GM21529 (cell line): ENCODE measurements at regions not wholly inside any gene's neighbourhood (a gene's known extent, or its start where the extent isn't known, plus 50 kb on each side); places are given as distances from the start of the nearest gene placed in this dataset.
"Not testable (repeated sequence)": the region's sequence is repeated elsewhere in the genome, so short reads cannot be mapped to it uniquely, and the experiment has no call there.

Experiments
- ATAC-seq: cut with Tn5 transposase; IDR thresholded peaks from one replicate; pipeline ENCODE4 v1.9.1; 2021; ENCODE audit not compliant: unreplicated experiment

DNA sequence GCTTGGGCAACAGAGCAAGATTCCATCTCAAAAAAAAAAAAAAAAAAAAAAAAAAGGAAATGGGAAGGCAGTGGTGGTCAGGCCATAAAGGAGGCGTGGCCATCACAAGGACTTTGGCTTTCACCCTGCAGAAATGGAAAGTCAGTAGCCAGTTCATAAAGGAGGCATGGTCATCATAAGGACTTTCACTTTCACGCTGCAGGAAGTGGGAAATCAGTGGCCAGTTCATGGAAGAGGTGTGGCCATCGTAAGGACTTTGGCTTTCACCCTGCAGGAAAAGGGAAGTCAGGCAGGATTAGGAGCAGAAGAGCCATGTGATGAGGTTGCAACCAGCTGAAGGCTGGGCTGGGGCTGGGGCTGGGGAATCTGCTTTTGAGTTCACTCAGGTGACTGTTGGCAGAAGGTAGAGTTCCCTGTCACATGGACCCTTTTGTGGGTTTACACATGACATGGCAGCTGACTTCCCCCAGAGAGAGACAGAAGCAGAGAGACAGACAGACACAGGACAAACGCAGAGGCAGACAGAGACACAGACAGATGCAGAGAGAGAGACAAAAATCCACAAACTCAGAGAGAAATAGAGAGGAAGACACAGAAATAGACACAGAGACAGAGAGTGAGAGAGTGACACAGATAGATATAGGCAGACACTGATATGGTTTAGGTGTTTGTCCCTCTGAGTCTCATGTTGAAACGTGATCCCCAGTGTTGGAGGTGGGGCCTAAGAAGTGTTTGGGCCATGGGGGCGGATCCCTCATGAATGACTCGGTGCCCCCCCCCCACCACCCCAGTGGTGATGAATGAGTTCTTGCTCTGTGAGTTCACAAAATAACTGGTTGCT is 263.9 kb upstream of the KAZN start:
- no peak for ATAC-seq

DNA sequence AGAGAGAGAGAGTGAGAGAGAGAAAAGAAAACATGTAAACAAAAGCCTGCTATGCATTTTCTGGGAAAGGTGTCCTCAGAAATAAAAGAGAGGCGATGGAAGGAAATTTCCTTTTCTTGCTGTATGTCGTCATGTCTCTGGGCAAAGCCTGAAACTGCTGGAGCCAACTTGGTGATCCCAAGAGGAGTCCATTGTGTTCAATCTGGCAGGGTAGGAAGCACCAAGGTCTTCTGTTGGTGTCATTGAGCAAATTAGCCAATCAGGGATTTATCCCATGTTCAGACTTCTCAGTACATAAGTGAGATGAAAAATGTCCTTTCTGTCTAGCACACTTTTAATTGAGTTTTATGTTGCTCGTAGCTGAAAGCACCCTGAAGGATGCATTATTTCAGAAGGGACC is 260.0 kb upstream of the KAZN start:
- no peak for ATAC-seq

DNA sequence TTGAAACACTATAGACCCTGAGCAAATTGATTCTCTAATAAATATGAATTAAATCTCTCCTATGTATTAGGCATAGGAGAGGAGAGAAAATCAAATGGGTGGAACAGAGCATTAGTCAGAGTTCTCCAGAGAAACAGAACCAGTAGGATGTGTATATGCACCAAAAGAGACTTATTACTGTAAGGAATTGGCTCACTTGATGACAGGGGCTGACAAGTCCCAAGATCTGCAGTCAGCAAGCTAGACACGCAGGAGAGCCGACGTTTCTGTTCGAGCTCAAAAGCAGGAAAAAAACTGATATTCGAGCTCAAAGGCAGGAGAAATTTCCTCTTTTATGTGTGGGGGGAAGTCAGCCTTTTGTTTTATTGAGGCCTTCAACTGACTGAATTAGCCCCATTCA is 259.2 kb upstream of the KAZN start:
- no peak for ATAC-seq

DNA sequence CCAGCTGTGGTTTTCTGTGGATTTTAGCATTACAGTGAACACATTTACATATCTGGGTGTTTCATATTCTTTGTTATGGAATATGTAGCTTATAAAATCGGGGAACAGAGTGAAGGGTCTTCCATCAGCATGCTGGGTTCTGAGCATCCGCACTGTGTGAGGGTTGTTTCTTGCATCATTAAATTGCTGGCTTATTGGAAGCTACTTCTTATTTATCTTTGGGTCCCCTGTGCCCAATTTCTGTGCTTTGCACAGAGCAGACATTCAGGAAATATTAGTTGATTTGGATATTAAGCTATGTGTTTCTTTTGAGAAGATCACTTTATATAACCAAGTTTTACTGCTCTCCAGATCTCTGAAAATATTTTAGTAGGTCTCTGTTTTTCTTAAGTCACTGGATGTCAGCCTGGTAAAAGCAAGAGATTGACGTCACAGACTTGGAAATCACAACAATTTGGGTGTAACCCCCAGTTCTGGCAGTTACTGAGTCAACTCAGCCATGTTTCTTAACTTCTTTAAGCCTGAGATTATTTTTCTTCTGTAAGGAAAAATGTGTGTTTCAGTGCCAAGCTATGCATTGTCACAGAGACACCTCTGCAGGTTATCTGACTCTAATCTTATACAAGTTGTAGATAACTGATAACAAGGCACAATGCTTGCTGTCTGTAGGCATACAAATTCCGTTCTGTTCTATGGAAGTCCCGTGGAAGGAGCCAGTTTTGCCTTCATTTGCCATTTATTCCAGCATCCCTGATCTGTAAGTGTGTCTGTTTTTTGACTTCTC is 258.3 kb upstream of the KAZN start:
- no peak for ATAC-seq

DNA sequence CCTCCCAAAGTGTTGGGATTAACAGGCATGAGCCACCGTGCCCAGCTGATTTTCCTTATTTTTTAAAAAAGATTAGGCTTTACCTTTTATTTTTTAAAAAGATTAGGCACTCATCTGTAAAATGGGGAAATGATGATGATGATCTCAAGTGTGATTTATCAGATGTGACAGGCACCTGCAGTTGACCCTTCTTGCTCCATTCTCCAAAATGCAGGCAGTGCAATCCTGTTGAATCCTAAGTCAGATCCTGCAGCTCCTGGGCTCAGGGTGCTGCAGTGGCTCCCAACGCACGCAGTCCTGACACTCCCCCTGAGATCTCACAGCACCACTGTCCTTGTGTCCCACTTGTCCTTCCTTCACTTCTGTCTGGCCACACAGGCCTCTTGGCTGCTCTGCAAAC is 257.3 kb upstream of the KAZN start:
- no peak for ATAC-seq

DNA sequence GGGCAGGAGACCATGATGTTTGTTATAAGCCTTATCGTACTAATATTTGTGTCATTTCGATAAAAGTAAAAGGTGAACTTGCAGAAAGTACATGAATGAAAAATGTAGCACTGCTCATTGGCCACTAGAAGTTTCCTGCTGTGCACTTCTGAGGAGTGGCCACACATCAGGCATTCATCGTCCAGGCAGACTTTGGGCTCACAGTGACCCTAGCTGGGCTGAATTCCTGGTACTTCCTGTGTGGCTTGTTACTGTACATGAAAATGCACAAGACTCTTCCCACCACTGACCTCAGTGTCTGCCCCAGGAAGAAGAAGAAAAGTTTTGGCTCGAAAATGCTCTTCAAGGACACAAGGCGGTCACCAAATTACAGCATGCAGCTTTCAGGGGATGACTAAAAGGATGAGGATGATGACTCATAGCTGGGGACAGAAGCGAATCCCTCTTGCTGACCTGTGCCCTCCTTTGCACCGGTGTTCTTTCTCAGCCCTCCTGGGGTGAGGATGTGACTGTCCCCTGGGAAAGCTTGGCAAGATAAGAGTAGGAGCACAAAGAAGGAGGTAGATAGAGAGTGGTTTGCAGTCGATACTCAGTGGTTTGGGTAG is 252.4 kb upstream of the KAZN start:
- no peak for ATAC-seq

DNA sequence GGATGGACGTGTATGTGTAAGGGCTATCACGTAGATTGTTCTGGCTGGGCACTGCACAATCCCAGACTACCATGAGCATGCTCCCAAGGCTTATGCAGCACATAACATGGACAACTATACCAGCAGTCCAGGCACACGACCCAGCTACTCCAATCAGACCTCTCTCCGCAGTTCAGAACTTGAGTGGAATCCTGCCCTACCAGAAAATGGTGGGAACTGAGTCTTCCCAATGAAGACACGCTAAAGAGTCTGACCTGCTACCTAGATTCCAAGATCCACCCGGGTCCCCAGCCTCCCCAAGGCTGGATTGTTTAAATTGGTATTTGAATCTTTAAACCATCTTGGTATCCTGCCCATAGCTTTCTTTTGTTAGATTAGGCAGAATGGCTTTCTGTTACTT is 251.3 kb upstream of the KAZN start:
- no peak for ATAC-seq

DNA sequence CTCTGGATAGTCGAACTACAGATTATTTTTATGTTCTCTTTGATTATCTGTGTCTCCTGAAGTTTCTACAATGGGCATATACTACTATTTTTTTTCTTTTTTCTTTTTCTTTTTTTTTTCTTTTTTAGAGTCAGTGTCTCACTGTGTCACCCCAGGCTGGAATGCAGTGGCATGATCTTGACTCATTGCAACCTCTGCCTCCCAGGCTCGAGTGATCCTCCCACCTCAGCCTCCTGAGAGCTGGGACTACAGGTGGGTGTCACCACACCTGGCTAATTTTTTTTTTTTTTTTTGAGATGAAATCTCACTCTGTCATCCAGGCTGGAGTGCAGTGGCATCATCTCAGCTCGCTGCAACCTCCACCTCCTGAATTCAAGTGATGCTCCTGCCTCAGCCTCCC is 250.7 kb upstream of the KAZN start:
- no peak for ATAC-seq

DNA sequence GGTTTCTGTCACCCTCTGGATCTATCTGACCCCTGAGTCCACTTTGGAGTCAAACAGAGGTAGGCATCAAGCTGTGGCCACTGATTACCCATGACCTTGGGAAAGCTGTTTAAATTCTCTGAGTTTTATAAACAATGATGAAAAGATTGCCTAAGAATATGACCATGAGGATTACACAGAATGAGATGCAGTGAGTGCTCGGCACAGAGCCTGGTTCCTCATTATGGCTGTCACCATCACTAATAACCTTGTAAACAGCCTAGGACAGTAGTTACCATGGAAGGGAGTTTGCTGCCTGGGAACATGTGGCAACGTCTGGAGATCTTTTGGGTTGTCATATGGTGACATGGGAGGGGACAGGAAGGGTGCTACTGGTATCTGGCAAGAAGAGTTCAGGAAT is 248.3 kb upstream of the KAZN start:
- no peak for ATAC-seq

DNA sequence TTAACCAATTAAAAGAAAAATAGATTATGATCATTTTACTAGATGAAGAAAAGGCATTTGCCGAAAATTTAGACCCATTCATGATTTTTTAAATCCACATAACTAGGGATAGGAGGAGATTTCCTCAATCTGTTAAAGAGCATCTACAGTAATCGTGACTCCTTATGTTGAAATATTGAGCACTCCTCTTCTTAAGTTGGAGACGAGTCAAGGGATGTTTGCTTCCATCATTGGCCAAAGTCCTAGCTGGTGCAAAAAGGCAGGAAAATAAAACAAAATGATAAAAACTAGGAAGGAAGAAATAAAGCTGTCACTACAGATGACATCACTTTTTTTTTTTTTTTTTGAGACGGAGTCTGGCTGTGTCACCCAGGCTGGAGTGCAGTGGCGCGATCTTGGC is 245.6 kb upstream of the KAZN start:
- no peak for ATAC-seq

DNA sequence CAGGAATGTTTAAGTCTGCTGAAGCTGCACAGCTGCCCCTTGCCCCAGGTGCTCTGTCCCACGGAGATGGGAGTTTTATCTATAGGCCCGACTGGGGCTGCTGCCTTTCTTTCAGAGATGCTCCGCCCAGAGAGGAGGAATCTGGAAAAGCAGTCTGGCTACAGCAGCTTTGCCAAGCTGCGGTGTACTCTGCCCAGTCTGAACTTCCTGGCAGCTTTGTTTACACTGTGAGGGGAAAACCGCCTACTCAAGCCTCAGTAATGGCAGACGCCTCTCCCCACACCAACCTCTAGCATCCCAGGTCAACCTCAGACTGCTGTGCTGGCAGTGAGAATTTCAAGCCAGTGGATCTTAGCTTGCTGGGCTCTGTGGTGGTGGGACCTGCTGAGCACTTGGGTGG is 237.5 kb upstream of the KAZN start:
- ATAC-seq: not testable (repeated sequence)

DNA sequence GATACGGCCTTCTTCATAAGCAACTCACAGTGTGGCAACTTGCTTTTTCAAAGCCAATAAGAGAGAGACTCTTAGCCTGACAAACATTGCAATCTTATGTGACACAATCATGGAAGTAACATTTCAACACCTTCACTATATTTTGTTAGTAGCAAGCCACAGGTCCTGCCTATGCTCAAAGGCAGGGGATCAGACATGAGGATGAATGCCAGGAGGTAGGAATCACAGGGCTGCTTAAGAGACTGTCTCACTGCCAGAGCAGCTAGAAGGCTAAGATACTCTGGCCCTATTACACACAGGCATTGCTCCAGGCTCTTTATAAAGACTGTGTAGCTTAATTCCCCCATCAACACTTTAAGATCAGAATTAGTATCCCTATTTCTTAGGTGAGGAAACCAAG is 236.2 kb upstream of the KAZN start:
- no peak for ATAC-seq

DNA sequence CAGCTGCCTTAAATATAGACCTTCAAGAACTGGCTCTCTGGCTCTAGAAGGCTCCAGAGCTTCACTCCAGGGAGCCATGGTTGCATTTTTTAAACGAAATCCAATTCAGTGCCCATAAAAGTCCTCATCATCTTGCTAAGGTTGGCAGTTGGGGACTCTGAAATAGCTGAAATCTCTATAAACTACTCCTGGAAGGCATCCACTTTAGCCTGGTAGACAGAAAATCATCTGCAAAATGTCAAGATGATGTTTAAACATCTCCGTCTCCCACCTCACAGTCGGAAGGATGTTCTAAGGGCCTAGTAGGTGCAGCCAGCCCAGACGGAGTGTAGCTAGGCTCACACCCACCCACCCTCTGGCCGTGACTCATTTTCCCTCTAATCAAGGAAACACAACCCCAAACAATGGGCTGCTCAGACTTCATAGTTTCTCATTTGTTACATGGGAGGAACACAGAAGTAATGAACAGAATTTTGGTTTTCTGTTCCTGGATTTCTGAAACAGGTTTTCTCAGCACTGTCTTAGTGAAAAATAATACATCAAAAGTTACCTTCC is 235.4 kb upstream of the KAZN start:
- no peak for ATAC-seq

DNA sequence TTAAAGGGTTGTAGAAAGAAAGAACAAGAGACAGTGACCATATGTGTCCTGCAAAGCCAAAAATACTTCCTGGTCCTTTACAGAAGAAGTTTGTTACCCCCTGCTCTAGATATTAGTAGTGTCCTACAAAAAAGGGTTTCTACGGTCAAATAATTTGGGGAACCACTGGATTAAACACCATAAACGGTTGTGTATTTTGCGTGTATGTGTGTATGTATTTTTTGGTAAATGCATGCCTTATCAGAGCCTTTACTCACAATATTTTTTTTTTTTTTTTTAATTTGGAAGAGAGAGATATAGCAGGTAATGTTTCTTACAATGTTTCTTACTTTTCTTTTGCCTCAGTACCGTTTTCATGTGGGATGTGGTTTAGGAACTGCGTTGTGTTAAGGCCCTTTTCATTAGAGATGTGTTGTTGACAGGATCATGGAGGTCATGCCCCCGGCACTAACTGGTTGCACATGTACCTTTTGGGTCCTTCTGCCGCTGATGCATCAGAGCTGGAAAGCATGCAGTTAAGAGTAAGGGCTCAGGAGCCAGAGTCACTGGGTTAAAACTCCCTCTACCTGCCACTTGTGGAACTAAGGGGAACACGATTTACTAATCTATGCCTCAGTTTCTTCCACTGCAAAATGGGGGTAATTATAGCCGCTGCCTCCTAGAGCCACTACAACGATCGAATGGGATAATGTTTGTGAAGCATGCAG is 234.6 kb upstream of the KAZN start:
- no peak for ATAC-seq

DNA sequence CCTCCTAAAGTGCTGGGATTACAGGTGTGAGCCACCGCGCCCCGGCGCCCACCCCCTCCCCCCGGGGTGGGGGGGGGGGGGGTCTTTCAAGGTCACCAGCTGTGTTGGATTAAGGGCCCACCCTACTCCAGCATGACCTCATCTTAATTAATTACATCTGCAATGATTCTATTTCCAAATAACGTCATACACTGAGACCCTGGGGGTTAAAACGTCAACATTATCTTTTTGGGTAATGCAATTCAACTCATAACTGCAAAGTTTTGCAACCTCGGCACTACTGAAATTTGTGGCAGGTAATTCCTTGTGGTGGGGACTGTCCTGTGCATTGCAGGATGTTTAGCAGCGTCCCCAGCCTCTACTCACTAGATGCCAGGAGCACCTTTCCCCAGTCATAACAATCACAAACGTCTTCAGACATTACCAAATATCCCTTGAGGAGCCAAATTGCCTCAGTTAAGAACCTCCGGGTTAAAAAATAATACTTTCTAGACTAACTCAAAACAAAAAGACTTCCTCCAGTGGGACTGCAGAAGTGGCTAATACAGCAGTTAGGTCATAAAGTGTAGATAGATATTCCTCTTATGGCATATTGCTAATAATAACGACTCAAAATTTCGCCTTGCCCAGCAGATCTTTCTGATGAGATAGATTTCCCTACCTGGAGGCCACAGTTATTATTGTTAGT is 233.0 kb upstream of the KAZN start:
- no peak for ATAC-seq

DNA sequence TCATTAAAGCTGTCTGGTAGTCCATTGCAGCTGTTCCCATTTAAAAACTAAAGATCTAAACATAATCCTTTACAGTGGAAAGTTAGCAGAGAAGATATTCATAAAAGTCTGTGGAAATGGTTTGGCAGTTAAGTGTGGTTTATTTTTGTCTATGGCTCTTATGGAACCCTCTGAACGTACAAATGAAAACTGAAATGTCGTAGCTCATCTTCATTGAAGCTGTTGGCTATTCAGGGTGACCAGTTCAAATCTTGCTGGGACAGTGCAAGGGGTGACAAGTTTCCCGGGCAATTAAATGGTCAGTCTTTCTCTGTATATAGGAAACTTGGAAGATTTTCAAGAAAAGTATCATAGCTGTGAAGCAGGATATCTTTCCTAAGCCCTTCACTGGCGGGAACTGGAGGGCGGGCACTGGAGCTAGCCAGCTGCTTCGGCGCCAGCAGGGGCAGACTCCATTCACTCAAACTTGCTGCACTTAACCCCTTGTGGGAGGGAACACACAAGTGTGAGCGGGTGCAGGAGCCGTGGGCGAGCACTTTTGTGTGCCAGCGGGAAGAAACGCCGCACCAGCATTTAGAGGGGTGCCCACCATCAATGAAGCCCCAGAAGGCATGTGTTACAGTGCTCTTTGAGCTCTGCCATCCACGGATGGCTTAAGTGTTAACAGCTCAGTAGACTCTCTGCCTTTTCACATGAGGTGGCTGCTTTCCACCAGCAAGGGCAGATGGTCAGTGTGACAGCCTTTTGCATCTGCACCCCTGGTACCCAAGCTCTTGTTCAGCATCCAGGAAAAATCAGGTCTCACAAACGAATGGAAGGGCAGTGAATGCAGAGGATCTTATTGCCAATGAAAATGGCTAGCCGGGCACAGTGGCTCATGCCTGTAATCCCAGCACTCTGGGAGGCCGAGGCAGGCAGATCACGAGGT is 232.1 kb upstream of the KAZN start:
- no peak for ATAC-seq

DNA sequence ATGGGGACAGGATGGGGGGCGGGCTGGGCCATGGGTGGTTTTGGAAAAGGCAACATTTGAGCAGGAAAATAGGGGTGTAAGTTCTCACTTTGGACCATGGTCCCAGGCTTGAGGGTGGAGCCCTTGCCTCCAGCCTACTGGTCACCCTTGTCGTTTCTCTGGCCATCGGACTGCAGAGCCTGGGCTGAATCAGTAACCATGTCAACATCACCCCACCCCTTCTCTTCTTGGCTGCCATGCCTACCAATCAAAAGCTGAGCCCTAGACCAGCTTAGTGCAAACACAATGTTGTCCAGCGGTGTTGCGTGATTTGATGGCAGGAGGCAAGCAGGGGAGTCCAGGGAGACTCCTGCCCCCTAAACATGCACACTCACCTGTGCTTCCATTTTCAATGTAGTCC is 231.0 kb upstream of the KAZN start:
- ATAC-seq: no peak

DNA sequence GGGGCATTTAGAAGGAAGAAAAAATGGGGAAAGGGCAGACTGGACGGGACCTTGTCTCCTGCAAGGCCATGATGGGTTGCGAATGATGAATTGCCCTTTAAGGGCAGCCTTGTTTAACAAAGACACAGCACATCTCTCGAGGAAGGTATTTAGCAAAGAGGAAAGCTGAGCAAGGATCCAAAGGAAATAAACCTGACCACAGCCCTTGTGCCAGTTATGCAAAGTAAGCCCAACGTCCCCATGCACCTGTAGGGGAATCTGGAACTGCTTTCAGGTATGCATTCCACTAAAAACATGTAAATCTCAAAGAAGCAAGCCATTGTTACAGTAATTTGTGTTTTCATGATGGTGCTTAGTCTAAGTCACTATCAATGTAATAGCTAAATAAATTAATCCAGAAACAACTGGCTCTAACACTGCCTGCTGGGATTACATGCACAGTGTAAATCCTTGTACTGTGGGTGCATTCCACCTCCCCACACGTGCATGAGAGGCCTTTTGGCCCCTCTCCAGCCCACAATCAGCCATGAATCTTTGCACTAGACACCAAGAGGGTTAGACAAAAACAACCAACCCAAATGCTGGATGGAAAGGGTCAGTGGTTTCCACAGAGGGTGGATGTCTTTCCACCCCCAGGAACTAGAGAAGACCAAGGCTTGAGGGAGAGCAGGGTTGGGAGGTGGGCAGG is 228.8 kb upstream of the KAZN start:
- ATAC-seq: no peak
